ENCODE measurements at regions not wholly inside any gene's neighbourhood (a gene's known extent, or its start where the extent isn't known, plus 50 kb on each side); places are given as distances from the start of the nearest gene placed in this dataset.
A peak's percentile ranks its signal among the peaks of the same experiment; 100 is the strongest.

DNA sequence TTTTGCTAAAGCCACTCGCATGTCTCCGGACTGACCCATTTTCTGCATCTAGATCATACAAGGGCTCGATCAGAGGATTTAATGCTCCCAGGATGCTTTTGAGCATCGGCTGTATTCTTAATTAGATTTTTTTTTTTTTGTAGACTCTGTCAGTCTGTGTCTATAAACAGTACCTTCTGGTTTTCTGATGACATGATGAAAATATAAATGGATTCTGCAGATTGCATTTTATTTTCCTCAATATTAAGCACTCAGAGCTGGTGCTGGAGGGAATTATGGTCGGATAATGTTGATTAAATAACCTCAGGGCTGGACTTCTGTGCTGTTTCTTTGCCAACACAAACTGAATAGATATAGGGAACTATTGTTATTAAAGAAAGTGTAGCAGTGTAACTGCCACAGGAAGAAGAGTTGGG is 57.1 kb upstream of the LIMCH1 start:
- Histone ChIP-seq H3K27me3 (ENCODE audit: insufficient read depth in 3 of 3, low read length in 2 of 3) (no peaks in the 10 kb centered on the region), H3K4me1 (peaks cover 40% of the 10 kb centered on the region), H3K9me3 (no peaks in the 10 kb centered on the region), H3K36me3 (ENCODE audit: insufficient read depth in 1 of 2, low read depth in 1 of 2) (no peaks in the 10 kb centered on the region), H3K27ac (no peak overlapping the region), H3K4me3 (no peak overlapping the region)
- intact Hi-C loops (cut with DNase I) = no loop called here
- WGBS, 3 donors = 67 to 72% (median 67%) methylated on average over 5 of the region's 5 CpGs
- DNase-seq (no peak), ATAC-seq (no peak)
- TF ChIP-seq, protein P1, sequence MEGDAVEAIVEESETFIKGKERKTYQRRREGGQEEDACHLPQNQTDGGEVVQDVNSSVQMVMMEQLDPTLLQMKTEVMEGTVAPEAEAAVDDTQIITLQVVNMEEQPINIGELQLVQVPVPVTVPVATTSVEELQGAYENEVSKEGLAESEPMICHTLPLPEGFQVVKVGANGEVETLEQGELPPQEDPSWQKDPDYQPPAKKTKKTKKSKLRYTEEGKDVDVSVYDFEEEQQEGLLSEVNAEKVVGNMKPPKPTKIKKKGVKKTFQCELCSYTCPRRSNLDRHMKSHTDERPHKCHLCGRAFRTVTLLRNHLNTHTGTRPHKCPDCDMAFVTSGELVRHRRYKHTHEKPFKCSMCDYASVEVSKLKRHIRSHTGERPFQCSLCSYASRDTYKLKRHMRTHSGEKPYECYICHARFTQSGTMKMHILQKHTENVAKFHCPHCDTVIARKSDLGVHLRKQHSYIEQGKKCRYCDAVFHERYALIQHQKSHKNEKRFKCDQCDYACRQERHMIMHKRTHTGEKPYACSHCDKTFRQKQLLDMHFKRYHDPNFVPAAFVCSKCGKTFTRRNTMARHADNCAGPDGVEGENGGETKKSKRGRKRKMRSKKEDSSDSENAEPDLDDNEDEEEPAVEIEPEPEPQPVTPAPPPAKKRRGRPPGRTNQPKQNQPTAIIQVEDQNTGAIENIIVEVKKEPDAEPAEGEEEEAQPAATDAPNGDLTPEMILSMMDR (IDR thresholded peaks at IDR 0.05) = no peak

DNA sequence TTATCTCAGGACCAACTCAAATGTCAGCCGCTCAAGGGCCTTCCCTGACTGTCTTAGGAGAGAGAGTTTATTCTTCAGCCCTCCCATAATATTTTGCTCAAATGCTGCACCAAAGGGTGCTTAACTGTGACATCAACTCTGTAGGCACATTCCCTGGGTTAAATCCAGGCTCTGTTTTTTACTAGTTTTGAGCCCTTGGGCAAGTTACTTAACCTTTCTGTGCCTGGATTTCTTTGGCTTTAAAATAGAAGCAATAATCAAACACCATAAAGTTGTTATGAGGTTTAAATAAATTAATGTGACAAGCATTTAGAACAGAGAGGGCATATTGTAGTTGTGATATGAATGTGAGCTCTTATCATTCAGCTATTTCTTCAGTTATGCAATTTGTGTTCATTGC is 54.2 kb upstream of the LIMCH1 start:
- TF ChIP-seq, protein P1 (IDR thresholded peaks at IDR 0.05) = no peak
- no peaks in the 10 kb centered on the region for H3K27me3 ChIP-seq (ENCODE audit: insufficient read depth in 3 of 3, low read length in 2 of 3)
- no peaks in the 10 kb centered on the region for H3K9me3 ChIP-seq
- WGBS, 3 donors = 93 to 100% (median 96%) methylated on average over 1 of the region's 1 CpG
- intact Hi-C loops (cut with DNase I) = no loop called here
- DNase-seq (no peak), ATAC-seq (no peak)
- H3K27ac ChIP-seq = no peak overlapping the region
- peaks cover 37% of the 10 kb centered on the region for H3K4me1 ChIP-seq
- no peak overlapping the region for H3K4me3 ChIP-seq
- H3K36me3 ChIP-seq (ENCODE audit: insufficient read depth in 1 of 2, low read depth in 1 of 2) = no peaks in the 10 kb centered on the region

DNA sequence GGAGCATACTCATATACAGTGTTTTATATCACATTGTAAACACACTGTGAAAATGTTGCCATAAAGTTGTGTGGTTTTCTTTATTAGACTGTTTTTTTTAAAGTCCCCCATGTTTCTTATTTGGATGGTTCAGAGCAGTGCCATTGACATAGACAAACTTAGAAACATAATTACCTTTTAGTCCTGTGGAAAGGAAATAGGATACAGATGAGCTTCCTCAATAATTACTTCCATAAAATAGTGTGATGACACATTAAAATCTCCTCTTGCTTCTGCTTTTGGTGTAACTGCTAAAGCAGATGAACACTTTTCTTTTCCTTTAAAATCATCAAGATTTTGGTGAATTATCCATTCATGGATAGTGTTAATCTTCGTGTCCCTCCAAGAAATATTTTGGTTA is 52.9 kb upstream of the LIMCH1 start:
- DNase-seq (no peak), ATAC-seq (no peak)
- no peaks in the 10 kb centered on the region for H3K9me3 ChIP-seq
- no peaks in the 10 kb centered on the region for H3K36me3 ChIP-seq (ENCODE audit: insufficient read depth in 1 of 2, low read depth in 1 of 2)
- peaks cover 37% of the 10 kb centered on the region for H3K4me1 ChIP-seq
- no peak overlapping the region for H3K4me3 ChIP-seq
- TF ChIP-seq, protein P1 (IDR thresholded peaks at IDR 0.05) = no peak
- H3K27me3 ChIP-seq (ENCODE audit: insufficient read depth in 3 of 3, low read length in 2 of 3) = no peaks in the 10 kb centered on the region
- no peak overlapping the region for H3K27ac ChIP-seq
- intact Hi-C loops (cut with DNase I) = no loop called here
- WGBS, 3 donors = 79 to 81% (median 81%) methylated on average over 1 of the region's 1 CpG

DNA sequence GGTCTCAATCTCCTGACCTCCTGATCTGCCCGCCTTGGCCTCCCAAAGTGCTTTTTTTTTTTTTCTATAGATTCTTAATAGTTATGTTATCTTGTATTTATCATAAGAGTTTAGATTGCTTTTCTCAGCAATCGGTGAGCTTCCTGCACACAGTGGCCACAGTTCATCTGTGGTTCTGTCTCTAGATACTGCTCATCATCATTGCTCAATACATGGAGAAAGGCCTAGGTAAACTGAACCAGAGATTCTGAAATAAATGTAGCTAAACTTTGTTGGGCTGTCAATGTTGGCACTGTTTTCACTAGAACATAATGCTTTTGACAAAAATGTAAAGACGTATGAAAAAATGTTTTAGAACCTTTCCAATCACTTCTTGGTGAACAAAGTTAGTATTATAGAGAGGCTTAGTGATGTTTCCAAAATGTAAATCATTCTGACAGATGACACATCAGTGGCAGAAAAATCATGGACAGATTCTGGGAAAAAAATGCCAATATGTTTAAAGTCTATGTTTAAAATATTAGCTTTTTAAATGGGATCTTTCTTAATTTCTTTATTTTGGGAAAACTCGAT is 50.0 kb upstream of the LIMCH1 start:
- TF ChIP-seq, protein P1 (IDR thresholded peaks at IDR 0.05) = no peak
- DNase-seq (no peak), ATAC-seq (peak in 1 of 4 donors; percentile 64)
- no peak overlapping the region for H3K27ac ChIP-seq
- intact Hi-C loops (cut with DNase I) = no loop called here
- no peaks in the 10 kb centered on the region for H3K9me3 ChIP-seq
- H3K4me1 ChIP-seq = peaks cover 13% of the 10 kb centered on the region
- no peak overlapping the region for H3K4me3 ChIP-seq
- 80 to 85% (median 80%) methylated on average over 4 of the region's 4 CpGs for WGBS, 3 donors
- no peaks in the 10 kb centered on the region for H3K27me3 ChIP-seq (ENCODE audit: insufficient read depth in 3 of 3, low read length in 2 of 3)
- H3K36me3 ChIP-seq (ENCODE audit: insufficient read depth in 1 of 2, low read depth in 1 of 2) = no peaks in the 10 kb centered on the region

All from psoas muscle (tissue), 7 donors.